Fibroblast of mammary gland (primary cell): ENCODE measurements at regions not wholly inside any gene's neighbourhood (a gene's known extent, or its start where the extent isn't known, plus 50 kb on each side); places are given as distances from the start of the nearest gene placed in this dataset.

ENCODE experiments used
- DNase-seq: peaks from one replicate; pipeline ENCODE4 v3.0.0-alpha.2; 2010; ENCODE audit warnings: low read depth
- H3K4me3 ChIP-seq: 2 replicates; pipeline ENCODE4 v1.5.1; 2011; ENCODE audit warnings: low read depth, mild to moderate bottlenecking, low read length, moderate library complexity; ENCODE audit not compliant: control insufficient read depth
- TF ChIP-seq, protein P1 (sequence below): conservative IDR thresholded peaks from 2 replicates; pipeline ENCODE4 v1.5.1; 2011; ENCODE audit warnings: low read depth, low read length, inconsistent platforms; ENCODE audit not compliant: control insufficient read depth, insufficient read depth

GRCh38 chr14:53879022-53879686 lies 77.5 kb downstream of the BMP4 start:
- no peak overlapping the region for H3K4me3 ChIP-seq
- TF ChIP-seq, protein P1, sequence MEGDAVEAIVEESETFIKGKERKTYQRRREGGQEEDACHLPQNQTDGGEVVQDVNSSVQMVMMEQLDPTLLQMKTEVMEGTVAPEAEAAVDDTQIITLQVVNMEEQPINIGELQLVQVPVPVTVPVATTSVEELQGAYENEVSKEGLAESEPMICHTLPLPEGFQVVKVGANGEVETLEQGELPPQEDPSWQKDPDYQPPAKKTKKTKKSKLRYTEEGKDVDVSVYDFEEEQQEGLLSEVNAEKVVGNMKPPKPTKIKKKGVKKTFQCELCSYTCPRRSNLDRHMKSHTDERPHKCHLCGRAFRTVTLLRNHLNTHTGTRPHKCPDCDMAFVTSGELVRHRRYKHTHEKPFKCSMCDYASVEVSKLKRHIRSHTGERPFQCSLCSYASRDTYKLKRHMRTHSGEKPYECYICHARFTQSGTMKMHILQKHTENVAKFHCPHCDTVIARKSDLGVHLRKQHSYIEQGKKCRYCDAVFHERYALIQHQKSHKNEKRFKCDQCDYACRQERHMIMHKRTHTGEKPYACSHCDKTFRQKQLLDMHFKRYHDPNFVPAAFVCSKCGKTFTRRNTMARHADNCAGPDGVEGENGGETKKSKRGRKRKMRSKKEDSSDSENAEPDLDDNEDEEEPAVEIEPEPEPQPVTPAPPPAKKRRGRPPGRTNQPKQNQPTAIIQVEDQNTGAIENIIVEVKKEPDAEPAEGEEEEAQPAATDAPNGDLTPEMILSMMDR: no peak
- no peak for DNase-seq

DNA sequence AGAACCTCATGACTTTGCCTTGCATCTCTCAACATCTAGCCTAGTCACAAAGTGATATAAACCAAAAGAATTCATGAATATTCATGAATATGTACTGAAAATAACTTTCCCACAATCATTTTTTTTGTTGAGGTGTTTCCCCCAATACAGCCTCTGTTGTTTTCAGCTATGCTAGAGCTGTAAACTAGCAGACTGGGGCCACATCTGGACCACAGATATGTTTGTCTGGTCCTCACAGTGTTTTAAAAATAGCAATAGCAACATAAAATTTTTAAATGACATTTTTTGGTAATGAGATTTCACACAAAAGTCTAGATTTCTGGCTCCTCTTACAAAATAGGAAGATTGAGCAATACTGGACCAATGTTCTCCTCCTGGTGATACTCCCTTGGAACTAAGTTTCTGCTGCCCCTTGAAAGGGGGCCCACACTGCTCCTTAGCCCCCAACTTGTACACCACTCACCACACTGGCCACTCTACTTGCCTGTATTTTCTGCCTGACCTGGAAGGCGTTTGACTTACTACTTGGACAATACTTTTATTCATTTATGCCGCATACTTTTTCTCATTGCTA lies 81.2 kb downstream of the BMP4 start:
- no peak for DNase-seq
- TF ChIP-seq, protein P1: no peak
- H3K4me3 ChIP-seq: no peak overlapping the region

DNA sequence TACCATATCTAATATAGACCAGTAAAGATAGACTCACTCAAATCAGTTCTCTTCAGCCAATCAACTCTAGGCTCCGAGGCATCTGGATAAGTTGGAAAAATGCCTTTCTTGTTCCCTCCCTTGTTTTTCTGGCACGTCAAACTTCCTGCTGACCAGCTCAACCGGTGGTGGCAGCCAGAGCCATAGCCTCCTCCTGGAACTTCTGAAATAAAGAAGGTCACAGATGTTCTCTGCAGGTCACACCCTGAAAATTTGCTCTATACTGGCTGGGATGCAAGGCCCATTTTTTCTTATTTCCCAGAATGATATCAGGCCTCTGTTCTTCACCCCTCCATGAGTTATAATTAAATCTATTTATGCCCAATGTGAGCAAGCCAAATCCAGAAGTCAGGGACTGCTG lies 81.9 kb downstream of the BMP4 start:
- no peak overlapping the region for H3K4me3 ChIP-seq
- TF ChIP-seq, protein P1: no peak
- DNase-seq: no peak

- no peak overlapping the region for H3K4me3 ChIP-seq
- no peak for DNase-seq
- TF ChIP-seq, protein P1: no peak
These were observed 83.9 kb downstream of the BMP4 start for GRCh38 chr14:53872681-53873089.

- no peak for DNase-seq
- no peak overlapping the region for H3K4me3 ChIP-seq
- TF ChIP-seq, protein P1: no peak
These were observed 84.7 kb downstream of the BMP4 start for GRCh38 chr14:53871951-53872350.

GRCh38 chr14:53871011-53871410 lies 85.6 kb downstream of the BMP4 start:
- TF ChIP-seq, protein P1: no peak
- no peak for DNase-seq
- no peak overlapping the region for H3K4me3 ChIP-seq
